SK-N-SH treated with all-trans-retinoic acid at 6 μM for 48 hours (cell line): ENCODE measurements at regions not wholly inside any gene's neighbourhood (a gene's known extent, or its start where the extent isn't known, plus 50 kb on each side); places are given as distances from the start of the nearest gene placed in this dataset.

Source experiments
- ATAC-seq: fragments of 200-7000 bp; cut with Tn5 transposase; 3 replicates; pipeline ENCODE4 v1.9.1; 2020; ENCODE audit warnings: mild to moderate bottlenecking, moderate library complexity
- ARNTL ChIP-seq: fragments of 450-650 bp; formaldehyde crosslinking; IDR thresholded peaks from 2 replicates; pipeline ENCODE4 v1.5.0; 2020; ENCODE audit warnings: low read depth, mild to moderate bottlenecking, moderate library complexity, borderline replicate concordance
- BACH2 ChIP-seq: fragments of 250-450 bp; sonication (Bioruptor Pico); IDR thresholded peaks from 2 replicates; pipeline ENCODE4 v1.9.0; 2021; ENCODE audit warnings: mild to moderate bottlenecking, borderline replicate concordance
- CREB5 ChIP-seq: fragments of 250-450 bp; sonication (Bioruptor Pico); IDR thresholded peaks from 2 replicates; pipeline ENCODE4 v1.5.1; 2020; ENCODE audit warnings: low read depth, mild to moderate bottlenecking, moderate library complexity
- CSDC2 ChIP-seq: fragments of 250-450 bp; sonication (Bioruptor Pico); IDR thresholded peaks from 2 replicates; pipeline ENCODE4 v1.5.0; 2020; ENCODE audit warnings: mild to moderate bottlenecking, moderate library complexity
- GLIS3 ChIP-seq: fragments of 250-450 bp; sonication (Bioruptor Pico); IDR thresholded peaks from 2 replicates; pipeline ENCODE4 v1.5.0; 2020; ENCODE audit warnings: mild to moderate bottlenecking, moderate library complexity
- ISL1 ChIP-seq: fragments of 250-450 bp; sonication (Bioruptor Pico); IDR thresholded peaks from 2 replicates; pipeline ENCODE4 v2.1.2; 2022; ENCODE audit warnings: mild to moderate bottlenecking, moderate library complexity
- OSR1 ChIP-seq: fragments of 250-450 bp; sonication (Bioruptor Pico); IDR thresholded peaks from 2 replicates; pipeline ENCODE4 v1.8.0; 2022; ENCODE audit warnings: moderate library complexity, mild to moderate bottlenecking, inconsistent platforms
- PATZ1 ChIP-seq: fragments of 250-450 bp; sonication (Bioruptor Pico); IDR thresholded peaks from 2 replicates; pipeline ENCODE4 v1.8.0; 2020; ENCODE audit warnings: mild to moderate bottlenecking, moderate library complexity, borderline replicate concordance
- POU6F1 ChIP-seq: fragments of 250-450 bp; sonication (Bioruptor Pico); IDR thresholded peaks from 2 replicates; pipeline ENCODE4 v1.8.0; 2021; ENCODE audit warnings: low read depth, mild to moderate bottlenecking, moderate library complexity, borderline replicate concordance
- PPARA ChIP-seq: fragments of 250-450 bp; sonication (Bioruptor Pico); IDR thresholded peaks from 2 replicates; pipeline ENCODE4 v1.5.0; 2020; ENCODE audit warnings: mild to moderate bottlenecking, borderline replicate concordance
- TCF4 ChIP-seq: fragments of 250-450 bp; sonication (Bioruptor Pico); IDR thresholded peaks from 2 replicates; pipeline ENCODE4 v1.8.0; 2021; ENCODE audit warnings: mild to moderate bottlenecking, moderate library complexity, borderline replicate concordance
- TOX ChIP-seq: fragments of 250-450 bp; sonication (Bioruptor Pico); IDR thresholded peaks from 2 replicates; pipeline ENCODE4 v1.8.0; 2021; ENCODE audit warnings: mild to moderate bottlenecking, moderate library complexity, borderline replicate concordance
- TSHZ2 ChIP-seq: fragments of 250-450 bp; sonication (Bioruptor Pico); IDR thresholded peaks from 2 replicates; pipeline ENCODE4 v1.5.0; 2020; ENCODE audit warnings: mild to moderate bottlenecking, moderate library complexity
- ZFP3 ChIP-seq: fragments of 250-450 bp; sonication (Bioruptor Pico); IDR thresholded peaks from 2 replicates; pipeline ENCODE4 v1.5.0; 2020; ENCODE audit warnings: mild to moderate bottlenecking, moderate library complexity
- ZFP30 ChIP-seq: fragments of 450-650 bp; formaldehyde crosslinking; IDR thresholded peaks from 2 replicates; pipeline ENCODE4 v1.5.0; 2022; ENCODE audit warnings: mild to moderate bottlenecking, moderate library complexity
- ZNF565 ChIP-seq: fragments of 450-650 bp; formaldehyde crosslinking; conservative IDR thresholded peaks from 2 replicates; pipeline ENCODE4 v1.5.0; 2020; ENCODE audit warnings: low read depth, mild to moderate bottlenecking, moderate library complexity

- no peak for TF ChIP-seq CREB5 (CRISPR knock-in tag)
Measured at GRCh38 chr21:38027901-38028498, 111.7 kb upstream of the KCNJ6 start (continued).

GRCh38 chr21:38032082-38032801, 116.0 kb upstream of the KCNJ6 start:
- no peak for TF ChIP-seq BACH2 (CRISPR knock-in tag)
- TF ChIP-seq ZFP3 (CRISPR knock-in tag): no peak
- TF ChIP-seq OSR1 (CRISPR knock-in tag): no peak
- no peak for TF ChIP-seq PATZ1
- TF ChIP-seq TSHZ2 (CRISPR knock-in tag): no peak
- no peak for TF ChIP-seq ARNTL
- ATAC-seq: no peak

GRCh38 chr21:38036016-38036415, 119.8 kb upstream of the KCNJ6 start:
- TF ChIP-seq ZFP30 (CRISPR knock-in tag) (no peak), ZNF565 (CRISPR knock-in tag) (no peak), ISL1 (CRISPR knock-in tag) (no peak)
- no peak for ATAC-seq

GRCh38 chr21:38037416-38037815, 121.2 kb upstream of the KCNJ6 start:
- TF ChIP-seq PATZ1: no peak
- TF ChIP-seq POU6F1: no peak
- no peak for ATAC-seq

GRCh38 chr21:38039369-38039768, 123.1 kb upstream of the KCNJ6 start:
- no peak for ATAC-seq

More at GRCh38 chr21:38039369-38039768, 123.1 kb upstream of the KCNJ6 start:
- no peak for TF ChIP-seq TOX
- no peak for TF ChIP-seq ARNTL
- TF ChIP-seq CSDC2 (CRISPR knock-in tag): no peak
- TF ChIP-seq GLIS3 (CRISPR knock-in tag): no peak
- TF ChIP-seq ZFP30 (CRISPR knock-in tag): no peak
- no peak for TF ChIP-seq TCF4 (CRISPR knock-in tag)
- TF ChIP-seq PPARA: no peak
- no peak for TF ChIP-seq TSHZ2 (CRISPR knock-in tag)
- no peak for TF ChIP-seq CREB5 (CRISPR knock-in tag)
- TF ChIP-seq ISL1 (CRISPR knock-in tag): no peak
- TF ChIP-seq, all 23 proteins: peak for 0
